ENCODE measurements at regions not wholly inside any gene's neighbourhood (a gene's known extent, or its start where the extent isn't known, plus 50 kb on each side); places are given as distances from the start of the nearest gene placed in this dataset.
"Not testable (repeated sequence)": the region's sequence is repeated elsewhere in the genome, so short reads cannot be mapped to it uniquely, and the experiment has no call there.

DNA sequence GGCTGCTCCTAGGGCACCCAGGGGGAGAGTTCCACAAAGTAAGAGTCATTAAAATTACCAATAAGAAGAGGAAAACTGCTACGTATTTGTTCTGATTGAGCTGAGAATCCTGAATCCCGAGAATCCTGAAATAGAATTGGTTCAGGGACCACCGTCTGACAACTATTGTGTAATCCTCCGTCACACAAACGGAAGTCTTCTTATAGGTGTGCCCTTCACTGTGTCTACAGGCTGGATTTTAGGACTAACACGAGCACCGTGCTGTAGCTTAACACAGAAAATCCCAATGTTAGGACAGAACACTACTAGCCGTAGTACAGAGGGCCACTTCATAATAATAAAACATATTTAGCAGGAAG, 50.6 kb upstream of the RNF182 start:
- ATAC-seq: no peak
- WGBS, 2 donors (ENCODE audit: low coverage in 1 of 2): 80 to 83% methylated on average over 3 to 8 of the region's 8 CpGs
- H3K36me3 ChIP-seq: no peaks in the 10 kb centered on the region
- H3K4me3 ChIP-seq: peak overlapping the region in 1 of 2 donors; percentile 52
- H3K27ac ChIP-seq: no peak overlapping the region
- TF ChIP-seq EP300 (IDR thresholded peaks at IDR 0.05): no peak
- TF ChIP-seq POLR2A (IDR thresholded peaks at IDR 0.05): no peak
- TF ChIP-seq POLR2AphosphoS5 (IDR thresholded peaks at IDR 0.05): no peak
- TF ChIP-seq, protein P1, sequence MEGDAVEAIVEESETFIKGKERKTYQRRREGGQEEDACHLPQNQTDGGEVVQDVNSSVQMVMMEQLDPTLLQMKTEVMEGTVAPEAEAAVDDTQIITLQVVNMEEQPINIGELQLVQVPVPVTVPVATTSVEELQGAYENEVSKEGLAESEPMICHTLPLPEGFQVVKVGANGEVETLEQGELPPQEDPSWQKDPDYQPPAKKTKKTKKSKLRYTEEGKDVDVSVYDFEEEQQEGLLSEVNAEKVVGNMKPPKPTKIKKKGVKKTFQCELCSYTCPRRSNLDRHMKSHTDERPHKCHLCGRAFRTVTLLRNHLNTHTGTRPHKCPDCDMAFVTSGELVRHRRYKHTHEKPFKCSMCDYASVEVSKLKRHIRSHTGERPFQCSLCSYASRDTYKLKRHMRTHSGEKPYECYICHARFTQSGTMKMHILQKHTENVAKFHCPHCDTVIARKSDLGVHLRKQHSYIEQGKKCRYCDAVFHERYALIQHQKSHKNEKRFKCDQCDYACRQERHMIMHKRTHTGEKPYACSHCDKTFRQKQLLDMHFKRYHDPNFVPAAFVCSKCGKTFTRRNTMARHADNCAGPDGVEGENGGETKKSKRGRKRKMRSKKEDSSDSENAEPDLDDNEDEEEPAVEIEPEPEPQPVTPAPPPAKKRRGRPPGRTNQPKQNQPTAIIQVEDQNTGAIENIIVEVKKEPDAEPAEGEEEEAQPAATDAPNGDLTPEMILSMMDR (IDR thresholded peaks at IDR 0.05): no peak
- peaks cover 25% of the 10 kb centered on the region for H3K27me3 ChIP-seq
- H3K4me1 ChIP-seq: peaks cover 0 to 13% (median 9%) of the 10 kb centered on the region in 3 donors
- peaks cover 0 to 10% (median 0%) of the 10 kb centered on the region in 3 donors for H3K9me3 ChIP-seq

DNA sequence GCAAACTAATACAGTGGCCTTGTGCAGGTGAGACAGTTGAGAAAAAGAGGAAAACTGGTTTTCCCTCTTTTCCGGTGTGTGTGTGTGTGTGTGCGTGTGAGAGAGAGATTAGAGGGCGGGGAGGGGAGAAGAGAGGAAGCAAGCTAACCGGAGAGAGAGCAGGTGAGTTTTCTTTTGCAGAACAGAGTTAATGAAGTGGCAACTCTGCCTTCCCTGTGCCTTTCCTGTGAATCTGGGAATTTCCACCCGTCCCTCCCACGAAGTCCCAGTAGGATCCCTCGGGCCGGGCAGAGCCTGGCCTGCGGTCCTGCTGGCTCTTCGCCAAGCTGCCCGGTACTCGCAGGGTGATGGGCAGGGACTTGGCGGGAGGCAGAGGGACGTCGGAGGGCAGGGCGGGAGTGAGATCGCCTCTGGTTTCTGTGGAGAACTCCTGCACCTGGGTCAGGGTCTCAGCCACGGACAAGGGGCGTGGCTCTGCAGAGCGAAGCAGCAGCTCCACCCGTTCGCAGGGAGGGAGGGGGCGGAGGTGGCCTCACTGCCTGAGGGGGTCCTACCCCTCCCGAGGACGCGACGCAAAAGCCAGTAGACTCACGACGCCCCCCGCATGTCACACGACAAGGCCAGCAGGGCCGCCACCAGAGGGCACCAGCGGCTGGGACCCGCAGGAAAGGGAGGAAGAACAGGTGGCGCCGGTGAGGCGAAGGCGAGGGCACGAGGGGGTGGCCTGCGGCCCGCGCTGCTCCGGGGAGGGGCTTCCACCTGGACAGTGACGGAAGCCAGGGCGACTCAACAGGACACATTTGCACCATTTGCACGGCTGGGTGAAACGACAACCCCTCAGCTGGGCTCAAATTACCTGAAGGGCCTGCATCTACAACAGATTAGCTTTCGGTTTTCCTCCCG, 51.2 kb upstream of the RNF182 start:
- WGBS, 2 donors (ENCODE audit: low coverage in 1 of 2): 0 to 18% methylated on average over 1 to 15 of the region's 49 CpGs
- ATAC-seq: peak; percentile 46
- Histone ChIP-seq H3K27ac (no peak overlapping the region), H3K27me3 (peaks cover 23% of the 10 kb centered on the region), H3K36me3 (no peaks in the 10 kb centered on the region), H3K4me3 (peak overlapping the region; percentile 29 to 52), H3K4me1 (peaks cover 0 to 13% (median 9%) of the 10 kb centered on the region in 3 donors), H3K9me3 (peaks cover 0 to 8% (median 0%) of the 10 kb centered on the region in 3 donors)
- TF ChIP-seq EP300 (IDR thresholded peaks at IDR 0.05): no peak
- TF ChIP-seq, protein P1 (IDR thresholded peaks at IDR 0.05): peak; percentile 31 to 74 (median 44)

DNA sequence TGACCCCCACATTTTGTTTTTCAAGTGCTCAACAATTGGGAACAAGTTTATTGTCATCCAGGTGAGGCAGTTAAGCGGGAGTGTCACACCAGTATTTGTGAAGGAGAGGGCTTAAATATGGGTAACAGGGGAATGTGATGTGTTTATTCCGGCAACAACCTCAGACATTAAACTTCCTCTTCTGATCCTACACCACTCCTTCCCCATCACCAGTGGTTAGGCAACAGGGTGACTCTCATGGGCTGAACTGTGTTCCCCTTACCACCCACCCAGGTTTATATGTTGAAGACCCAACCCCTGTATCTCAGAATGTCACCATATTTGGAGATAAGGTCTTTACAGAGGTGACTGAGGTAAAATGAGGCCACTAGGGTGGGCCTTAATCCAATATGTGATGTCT, 52.1 kb upstream of the RNF182 start:
- Histone ChIP-seq H3K36me3 (no peaks in the 10 kb centered on the region), H3K4me3 (no peak overlapping the region), H3K27me3 (peaks cover 26% of the 10 kb centered on the region), H3K4me1 (peaks cover 0 to 13% (median 9%) of the 10 kb centered on the region in 3 donors), H3K9me3 (no peaks in the 10 kb centered on the region), H3K27ac (no peak overlapping the region)
- 80 to 100% methylated on average over 1 to 2 of the region's 2 CpGs for WGBS, 2 donors (ENCODE audit: low coverage in 1 of 2)
- no peak for ATAC-seq
- TF ChIP-seq POLR2A (IDR thresholded peaks at IDR 0.05) (no peak), POLR2AphosphoS5 (IDR thresholded peaks at IDR 0.05) (no peak), EP300 (IDR thresholded peaks at IDR 0.05) (no peak)
- TF ChIP-seq, protein P1 (IDR thresholded peaks at IDR 0.05): no peak

DNA sequence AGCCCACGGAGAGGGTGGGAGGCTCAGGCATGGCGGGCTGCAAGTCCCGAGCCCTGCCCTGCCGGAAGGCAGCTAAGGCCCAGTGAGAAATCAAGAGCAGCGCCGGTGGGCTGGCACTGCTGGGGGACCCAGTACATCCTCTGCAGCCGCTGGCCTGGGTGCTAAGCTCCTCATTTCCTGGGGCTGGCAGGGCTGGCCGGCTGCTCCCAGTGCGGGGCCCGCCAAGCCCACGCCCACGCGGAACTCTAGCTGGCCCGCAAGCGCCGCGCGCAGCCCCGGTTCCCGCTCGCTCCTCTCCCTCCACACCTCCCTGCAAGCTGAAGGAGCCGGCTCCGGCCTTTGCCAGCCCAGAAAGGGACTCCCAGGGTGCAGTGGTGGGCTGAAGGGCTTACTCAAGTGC, 52.7 kb upstream of the RNF182 start:
- not testable (repeated sequence) for H3K27ac ChIP-seq, H3K9me3 ChIP-seq, H3K4me3 ChIP-seq, H3K36me3 ChIP-seq, ATAC-seq
- WGBS, 2 donors (ENCODE audit: low coverage in 1 of 2): no CpG with 5 or more reads among the region's 23 CpGs
- Histone ChIP-seq H3K27me3 (peaks cover 25% of the 10 kb centered on the region), H3K4me1 (peaks cover 0 to 13% (median 9%) of the 10 kb centered on the region in 3 donors)

DNA sequence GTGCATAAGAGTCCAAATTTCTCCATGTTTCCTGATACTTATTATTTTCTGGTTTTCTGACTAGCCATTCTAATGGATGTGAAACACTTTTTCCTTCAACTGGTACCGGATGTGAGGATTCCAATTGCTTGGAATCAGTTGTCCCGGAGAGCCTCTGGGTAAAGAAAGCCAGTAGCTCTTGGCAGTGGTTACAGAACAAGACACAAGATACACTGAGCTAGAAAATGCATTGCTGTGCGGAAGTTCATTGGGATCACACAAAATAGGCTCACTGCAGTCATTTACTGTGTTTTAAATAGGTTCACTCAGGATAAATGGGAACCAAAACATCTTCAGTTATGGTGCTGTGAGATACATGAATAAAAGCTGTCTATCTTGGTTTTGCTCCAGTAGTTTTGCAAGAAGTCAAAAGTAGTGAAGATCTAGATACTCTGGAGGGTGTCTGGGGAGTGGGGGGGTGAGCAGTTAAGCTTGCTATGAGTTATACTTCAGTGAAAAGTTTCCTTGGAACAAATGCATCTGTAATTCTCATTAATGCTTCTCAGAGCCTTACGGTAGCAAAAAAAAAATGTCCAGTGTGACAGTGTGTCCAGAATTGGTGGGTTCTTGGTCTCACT, 54.4 kb upstream of the RNF182 start:
- Histone ChIP-seq H3K9me3 (no peaks in the 10 kb centered on the region), H3K36me3 (no peaks in the 10 kb centered on the region), H3K4me3 (no peak overlapping the region), H3K27me3 (peaks cover 18% of the 10 kb centered on the region), H3K27ac (no peak overlapping the region), H3K4me1 (peaks cover 0 to 13% (median 9%) of the 10 kb centered on the region in 3 donors)
- no peak for TF ChIP-seq POLR2AphosphoS5 (IDR thresholded peaks at IDR 0.05)
- TF ChIP-seq, protein P1 (IDR thresholded peaks at IDR 0.05): no peak
- TF ChIP-seq EP300 (IDR thresholded peaks at IDR 0.05): no peak
- no peak for TF ChIP-seq POLR2A (IDR thresholded peaks at IDR 0.05)
- no peak for ATAC-seq
- WGBS, 2 donors (ENCODE audit: low coverage in 1 of 2): 54 to 70% methylated on average over 4 of the region's 4 CpGs

Data from gastroesophageal sphincter (tissue), 4 donors.